ENCODE measurements at regions not wholly inside any gene's neighbourhood (a gene's known extent, or its start where the extent isn't known, plus 50 kb on each side); places are given as distances from the start of the nearest gene placed in this dataset.

DNA sequence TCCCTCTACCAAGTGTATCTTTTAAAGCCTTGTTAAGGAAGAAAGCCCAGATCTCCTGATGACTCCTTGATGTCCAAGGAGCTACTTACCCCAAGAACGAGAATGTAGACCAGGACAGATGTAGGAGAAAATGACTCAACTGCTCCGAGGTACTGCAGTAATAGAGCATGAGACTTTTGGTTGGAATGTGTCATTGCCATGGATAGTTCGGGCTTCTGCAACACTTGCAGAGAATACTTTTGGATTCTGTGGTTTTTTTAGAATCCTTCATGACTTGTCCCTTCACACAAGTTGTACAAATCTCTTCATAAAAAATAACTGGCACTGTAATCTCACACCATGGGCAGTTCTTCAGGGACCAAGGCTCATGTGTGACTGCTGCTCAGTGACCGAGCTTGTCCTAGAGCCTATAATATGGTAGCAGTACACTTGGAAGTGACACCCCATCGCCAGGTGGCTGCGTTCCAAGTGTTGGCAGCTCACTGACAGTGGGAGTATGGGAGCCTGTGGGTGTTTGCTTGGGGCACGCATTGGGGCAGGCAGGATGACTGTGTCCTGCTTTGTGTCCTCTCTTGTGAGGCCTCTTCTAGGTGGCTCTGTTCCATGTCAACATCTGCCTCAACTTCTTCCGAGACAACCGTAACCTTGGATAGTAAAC lies 87.9 kb upstream of the WDR1 start:
- intact Hi-C loops (cut with DNase I): no loop called here
- no peaks in the 10 kb centered on the region for H3K4me1 ChIP-seq
- no peak overlapping the region for H3K4me3 ChIP-seq
- H3K27me3 ChIP-seq: no peaks in the 10 kb centered on the region
- H3K9me3 ChIP-seq: no peaks in the 10 kb centered on the region
- DNase-seq: peak; percentile 10 to 52
- peak in 5 of 8 donors; percentile 27 to 68 (median 49) for ATAC-seq
- no peak overlapping the region for H3K27ac ChIP-seq
- H3K36me3 ChIP-seq: no peaks in the 10 kb centered on the region
- TF ChIP-seq, protein P1, sequence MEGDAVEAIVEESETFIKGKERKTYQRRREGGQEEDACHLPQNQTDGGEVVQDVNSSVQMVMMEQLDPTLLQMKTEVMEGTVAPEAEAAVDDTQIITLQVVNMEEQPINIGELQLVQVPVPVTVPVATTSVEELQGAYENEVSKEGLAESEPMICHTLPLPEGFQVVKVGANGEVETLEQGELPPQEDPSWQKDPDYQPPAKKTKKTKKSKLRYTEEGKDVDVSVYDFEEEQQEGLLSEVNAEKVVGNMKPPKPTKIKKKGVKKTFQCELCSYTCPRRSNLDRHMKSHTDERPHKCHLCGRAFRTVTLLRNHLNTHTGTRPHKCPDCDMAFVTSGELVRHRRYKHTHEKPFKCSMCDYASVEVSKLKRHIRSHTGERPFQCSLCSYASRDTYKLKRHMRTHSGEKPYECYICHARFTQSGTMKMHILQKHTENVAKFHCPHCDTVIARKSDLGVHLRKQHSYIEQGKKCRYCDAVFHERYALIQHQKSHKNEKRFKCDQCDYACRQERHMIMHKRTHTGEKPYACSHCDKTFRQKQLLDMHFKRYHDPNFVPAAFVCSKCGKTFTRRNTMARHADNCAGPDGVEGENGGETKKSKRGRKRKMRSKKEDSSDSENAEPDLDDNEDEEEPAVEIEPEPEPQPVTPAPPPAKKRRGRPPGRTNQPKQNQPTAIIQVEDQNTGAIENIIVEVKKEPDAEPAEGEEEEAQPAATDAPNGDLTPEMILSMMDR (IDR thresholded peaks at IDR 0.05): no peak
- 64 to 78% methylated on average over 9 of the region's 9 CpGs for WGBS, 2 donors

GRCh38 chr4:10203851-10204250 lies 87.3 kb upstream of the WDR1 start:
- no peaks in the 10 kb centered on the region for H3K9me3 ChIP-seq
- no peaks in the 10 kb centered on the region for H3K36me3 ChIP-seq
- TF ChIP-seq, protein P1 (IDR thresholded peaks at IDR 0.05): no peak
- no peaks in the 10 kb centered on the region for H3K27me3 ChIP-seq
- ATAC-seq: no peak
- no peaks in the 10 kb centered on the region for H3K4me1 ChIP-seq
- WGBS, 2 donors: 79 to 83% methylated on average over 3 of the region's 3 CpGs
- intact Hi-C loops (cut with DNase I): no loop called here
- DNase-seq: no peak
- H3K4me3 ChIP-seq: no peak overlapping the region
- H3K27ac ChIP-seq: no peak overlapping the region

GRCh38 chr4:10201381-10202223 lies 85.0 kb upstream of the WDR1 start:
- Histone ChIP-seq H3K27ac (no peak overlapping the region), H3K27me3 (no peaks in the 10 kb centered on the region), H3K4me3 (no peak overlapping the region), H3K9me3 (no peaks in the 10 kb centered on the region), H3K4me1 (no peaks in the 10 kb centered on the region), H3K36me3 (no peaks in the 10 kb centered on the region)
- DNase-seq (no peak), ATAC-seq (no peak)
- WGBS, 2 donors: 68 to 77% methylated on average over 4 of the region's 4 CpGs
- TF ChIP-seq, protein P1 (IDR thresholded peaks at IDR 0.05): no peak
- intact Hi-C loops (cut with DNase I): no loop called here

GRCh38 chr4:10200869-10201268 lies 84.3 kb upstream of the WDR1 start:
- Histone ChIP-seq H3K27me3 (no peaks in the 10 kb centered on the region), H3K4me3 (no peak overlapping the region), H3K27ac (no peak overlapping the region), H3K36me3 (no peaks in the 10 kb centered on the region), H3K4me1 (no peaks in the 10 kb centered on the region), H3K9me3 (no peaks in the 10 kb centered on the region)
- WGBS, 2 donors: 59 to 65% methylated on average over 3 of the region's 3 CpGs
- TF ChIP-seq, protein P1 (IDR thresholded peaks at IDR 0.05): no peak
- ATAC-seq: no peak
- no peak for DNase-seq
- intact Hi-C loops (cut with DNase I): no loop called here
